ENCODE measurements at regions not wholly inside any gene's neighbourhood (a gene's known extent, or its start where the extent isn't known, plus 50 kb on each side); places are given as distances from the start of the nearest gene placed in this dataset.

- TF ChIP-seq, protein P1, sequence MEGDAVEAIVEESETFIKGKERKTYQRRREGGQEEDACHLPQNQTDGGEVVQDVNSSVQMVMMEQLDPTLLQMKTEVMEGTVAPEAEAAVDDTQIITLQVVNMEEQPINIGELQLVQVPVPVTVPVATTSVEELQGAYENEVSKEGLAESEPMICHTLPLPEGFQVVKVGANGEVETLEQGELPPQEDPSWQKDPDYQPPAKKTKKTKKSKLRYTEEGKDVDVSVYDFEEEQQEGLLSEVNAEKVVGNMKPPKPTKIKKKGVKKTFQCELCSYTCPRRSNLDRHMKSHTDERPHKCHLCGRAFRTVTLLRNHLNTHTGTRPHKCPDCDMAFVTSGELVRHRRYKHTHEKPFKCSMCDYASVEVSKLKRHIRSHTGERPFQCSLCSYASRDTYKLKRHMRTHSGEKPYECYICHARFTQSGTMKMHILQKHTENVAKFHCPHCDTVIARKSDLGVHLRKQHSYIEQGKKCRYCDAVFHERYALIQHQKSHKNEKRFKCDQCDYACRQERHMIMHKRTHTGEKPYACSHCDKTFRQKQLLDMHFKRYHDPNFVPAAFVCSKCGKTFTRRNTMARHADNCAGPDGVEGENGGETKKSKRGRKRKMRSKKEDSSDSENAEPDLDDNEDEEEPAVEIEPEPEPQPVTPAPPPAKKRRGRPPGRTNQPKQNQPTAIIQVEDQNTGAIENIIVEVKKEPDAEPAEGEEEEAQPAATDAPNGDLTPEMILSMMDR (IDR thresholded peaks at IDR 0.05; ENCODE audit: insufficient read depth, low read length, poor library complexity, severe bottlenecking): no peak
- no peak for TF ChIP-seq EZH2phosphoT487 (conservative IDR thresholded peaks at IDR 0.05; ENCODE audit: low read length)
Measured at GRCh38 chr21:27582246-27582947, 615.5 kb upstream of the ADAMTS5 start.
